ENCODE measurements at regions not wholly inside any gene's neighbourhood (a gene's known extent, or its start where the extent isn't known, plus 50 kb on each side); places are given as distances from the start of the nearest gene placed in this dataset.

DNA sequence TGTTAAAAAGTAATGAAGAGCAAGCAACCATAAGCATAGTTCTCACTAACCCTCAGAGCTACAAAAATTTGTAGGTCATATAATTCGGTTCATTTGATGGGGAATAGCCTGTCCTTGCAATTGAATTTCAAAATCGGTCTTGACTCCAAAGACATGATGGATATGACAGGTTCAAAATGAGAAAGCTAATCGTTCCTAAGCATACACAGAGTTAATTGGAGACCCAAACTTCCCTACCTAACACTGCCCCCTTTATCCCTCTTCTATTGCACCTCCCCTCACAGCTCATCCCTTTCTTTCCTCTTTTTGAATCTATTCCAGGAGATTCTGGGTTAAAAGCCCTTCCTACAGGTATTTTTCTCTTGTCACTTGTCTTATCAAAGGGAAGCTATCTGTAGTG lies 390.0 kb upstream of the PTBP2 start:
- DNase-seq (ENCODE audit: low read depth) = no peak
- no peak overlapping the region for H3K4me3 ChIP-seq (replicated peaks; ENCODE audit: low read depth, low read length)
- no peak for TF ChIP-seq CTCF (IDR thresholded peaks at IDR 0.05; ENCODE audit: low read length, missing control alignments)

DNA sequence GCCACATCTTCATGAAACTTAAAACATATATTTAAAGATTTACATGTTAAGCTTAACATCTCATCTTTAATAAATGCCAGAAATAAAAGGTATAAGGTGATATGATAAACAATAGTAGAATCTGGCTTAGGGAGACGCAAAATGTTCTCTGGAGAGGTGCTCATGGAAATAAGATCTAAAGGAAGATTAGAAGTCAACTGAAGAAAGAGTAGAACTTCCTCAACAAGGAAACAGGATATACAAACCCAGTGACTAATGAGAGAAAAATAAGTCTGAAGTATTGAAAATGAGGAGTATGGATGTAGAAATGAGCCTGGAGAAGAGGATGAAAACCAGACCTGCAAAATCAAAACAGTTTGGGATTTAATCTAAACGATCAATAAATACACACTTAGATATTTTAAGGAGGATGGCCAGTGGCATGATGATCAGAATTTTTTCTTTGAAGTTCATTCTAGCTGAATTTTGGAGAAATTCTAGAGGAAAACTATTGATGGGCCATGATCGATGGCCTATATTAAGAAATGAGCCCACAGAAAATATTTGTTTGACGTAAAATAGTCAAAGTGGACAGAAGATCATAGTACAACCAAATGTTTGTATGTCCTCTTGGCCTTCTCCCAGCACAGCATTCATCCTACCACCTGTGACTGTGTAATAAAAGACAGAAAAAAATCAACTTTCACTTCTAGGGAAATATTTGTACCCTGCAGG lies 387.9 kb upstream of the PTBP2 start:
- no peak overlapping the region for H3K4me3 ChIP-seq (replicated peaks; ENCODE audit: low read depth, low read length)
- no peak for TF ChIP-seq CTCF (IDR thresholded peaks at IDR 0.05; ENCODE audit: low read length, missing control alignments)
- DNase-seq (ENCODE audit: low read depth) = no peak

DNA sequence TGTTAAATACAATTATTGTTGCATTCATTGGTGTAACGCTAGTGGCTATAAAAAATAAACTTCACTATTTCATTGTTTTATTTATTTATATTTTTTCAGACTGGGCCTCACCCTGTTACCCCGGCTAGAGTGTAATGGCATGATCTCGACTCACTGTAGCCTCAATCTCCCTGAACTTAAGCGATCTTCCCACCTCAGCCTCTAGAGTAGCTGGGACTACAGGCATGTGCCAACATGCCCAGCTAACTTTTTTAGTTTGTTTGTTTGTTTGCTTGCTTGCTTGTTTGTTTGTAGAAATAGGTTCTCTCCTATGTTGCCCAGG lies 387.4 kb upstream of the PTBP2 start:
- TF ChIP-seq CTCF (IDR thresholded peaks at IDR 0.05; ENCODE audit: low read length, missing control alignments) = no peak
- no peak for DNase-seq (ENCODE audit: low read depth)
- H3K4me3 ChIP-seq (replicated peaks; ENCODE audit: low read depth, low read length) = no peak overlapping the region

DNA sequence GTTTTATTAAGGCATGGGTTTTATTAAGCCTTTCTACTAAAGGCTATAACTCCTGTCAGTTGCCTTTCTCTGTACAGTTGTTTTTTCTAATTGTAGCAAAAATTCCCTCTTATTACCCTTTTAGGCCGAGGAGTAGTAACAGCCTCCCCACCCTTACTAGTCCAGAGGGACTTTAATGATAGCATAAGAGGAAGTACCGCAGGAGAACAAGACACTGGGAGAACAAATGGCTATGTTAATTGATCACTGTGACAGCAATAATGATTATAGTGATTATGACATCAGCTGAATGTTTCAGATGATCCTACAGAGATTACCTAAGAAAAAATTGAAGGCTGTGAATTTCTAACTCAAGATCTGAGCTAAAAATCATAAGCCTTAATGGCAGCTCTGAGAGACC lies 383.0 kb upstream of the PTBP2 start:
- TF ChIP-seq CTCF (IDR thresholded peaks at IDR 0.05; ENCODE audit: low read length, missing control alignments) = no peak
- H3K4me3 ChIP-seq (replicated peaks; ENCODE audit: low read depth, low read length) = no peak overlapping the region
- DNase-seq (ENCODE audit: low read depth) = no peak

GRCh38 chr1:96340686-96341085 lies 380.9 kb upstream of the PTBP2 start:
- no peak overlapping the region for H3K4me3 ChIP-seq (replicated peaks; ENCODE audit: low read depth, low read length)
- no peak for DNase-seq (ENCODE audit: low read depth)
- TF ChIP-seq CTCF (IDR thresholded peaks at IDR 0.05; ENCODE audit: low read length, missing control alignments) = no peak

DNA sequence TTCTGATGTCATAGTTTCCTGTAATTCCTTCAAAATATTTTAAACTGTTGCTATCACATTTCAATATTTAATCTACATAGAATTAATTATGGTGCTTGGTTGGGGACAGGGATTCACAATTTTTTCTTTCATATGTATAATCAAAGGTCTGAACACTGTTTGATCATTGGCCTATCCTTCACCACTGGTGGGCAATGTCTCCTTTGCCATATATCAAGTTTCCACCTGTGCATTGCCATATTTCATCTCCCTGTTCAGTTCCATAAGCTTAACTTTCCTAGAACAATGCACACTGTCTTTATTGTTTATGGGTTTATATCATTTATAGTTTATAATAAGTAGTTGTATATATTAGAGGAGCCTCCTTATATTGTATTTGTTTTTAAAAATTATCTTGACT lies 374.9 kb upstream of the PTBP2 start:
- peak; percentile 8 for TF ChIP-seq CTCF (IDR thresholded peaks at IDR 0.05; ENCODE audit: low read length, missing control alignments)
- DNase-seq (ENCODE audit: low read depth) = no peak
- H3K4me3 ChIP-seq (replicated peaks; ENCODE audit: low read depth, low read length) = no peak overlapping the region

DNA sequence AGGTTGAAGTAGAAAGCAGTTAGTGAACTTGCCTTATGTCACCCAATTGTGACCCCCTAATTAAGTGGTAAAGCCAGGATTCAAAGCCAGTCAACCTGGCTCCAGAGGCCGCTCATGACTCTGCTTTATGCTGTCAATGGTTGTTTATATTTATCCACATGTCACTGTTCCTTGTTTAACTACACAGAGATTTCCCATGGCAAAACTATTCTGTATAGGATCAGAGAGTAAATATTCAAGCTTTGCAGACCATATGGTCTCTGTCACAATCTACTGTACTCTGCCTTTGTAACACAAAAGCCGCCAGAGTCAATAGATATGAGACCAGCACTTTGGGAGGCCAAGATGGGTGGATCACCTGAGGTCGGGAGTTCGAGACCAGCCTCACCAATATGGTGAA lies 371.7 kb upstream of the PTBP2 start:
- no peak overlapping the region for H3K4me3 ChIP-seq (replicated peaks; ENCODE audit: low read depth, low read length)
- TF ChIP-seq CTCF (IDR thresholded peaks at IDR 0.05; ENCODE audit: low read length, missing control alignments) = no peak
- DNase-seq (ENCODE audit: low read depth) = no peak
